ENCODE measurements at regions not wholly inside any gene's neighbourhood (a gene's known extent, or its start where the extent isn't known, plus 50 kb on each side); places are given as distances from the start of the nearest gene placed in this dataset. TPM values are rescaled to one million over a fixed set of nuclear protein-coding genes. Genes with fewer than 3 reads are reported as not detected.

- CTCF ChIA-PET: interaction anchor here (0.9 to 2.8 kb wide), 6 partner anchors 14 to 945 kb away, joined by 3 to 17 read pairs (median 4); no protein-coding TSS in a partner anchor
- Histone ChIP-seq H3K9me3 (ENCODE audit: control insufficient read depth, insufficient read depth, low read length) (peaks cover 3% of the 10 kb centered on the region; the same call in 1 of the 2 replicates), H3K27ac (ENCODE audit: low read depth, low read length) (no peak overlapping the region), H3K4me3 (ENCODE audit: low read depth, low read length) (no peak overlapping the region), H3K27me3 (ENCODE audit: control insufficient read depth, insufficient read depth, low read length) (no peaks in the 10 kb centered on the region)
- no peak for TF ChIP-seq CTCF (IDR thresholded peaks at IDR 0.05; ENCODE audit: low read depth, low read length)
- POLR2A ChIA-PET: interaction anchor here (0.6 to 0.7 kb wide), 3 partner anchors 43 to 423 kb away, joined by 4 to 6 read pairs (median 5); no protein-coding TSS in a partner anchor
- peak; percentile 29 for DNase-seq (ENCODE audit: low read depth, low spot score)
Measured at GRCh38 chr9:14372437-14373335, 58.7 kb upstream of the NFIB start.

GRCh38 chr9:14369011-14369410, 55.1 kb upstream of the NFIB start:
- POLR2A ChIA-PET: no interaction called here
- no peak overlapping the region for H3K4me3 ChIP-seq (ENCODE audit: low read depth, low read length)
- CTCF ChIA-PET: interaction anchor here (0.8 to 3.4 kb wide), 2 partner anchors 16 to 940 kb away, joined by 4 to 12 read pairs; no protein-coding TSS in a partner anchor
- no peak for TF ChIP-seq CTCF (IDR thresholded peaks at IDR 0.05; ENCODE audit: low read depth, low read length)
- no peaks in the 10 kb centered on the region for H3K9me3 ChIP-seq (ENCODE audit: control insufficient read depth, insufficient read depth, low read length)
- no peak overlapping the region for H3K27ac ChIP-seq (ENCODE audit: low read depth, low read length)
- no peaks in the 10 kb centered on the region for H3K27me3 ChIP-seq (ENCODE audit: control insufficient read depth, insufficient read depth, low read length)
- DNase-seq (ENCODE audit: low read depth, low spot score): no peak

GRCh38 chr9:14366076-14366475, 52.1 kb upstream of the NFIB start:
- ChIA-PET CTCF (interaction anchor here (1.3 kb wide), 1 partner anchor 63 kb away, joined by 3 read pairs; no protein-coding TSS in a partner anchor), POLR2A (no interaction called here)
- H3K27me3 ChIP-seq (ENCODE audit: control insufficient read depth, insufficient read depth, low read length): no peaks in the 10 kb centered on the region
- no peak for TF ChIP-seq CTCF (IDR thresholded peaks at IDR 0.05; ENCODE audit: low read depth, low read length)
- peak; percentile 82 for DNase-seq (ENCODE audit: low read depth, low spot score)
- no peak overlapping the region for H3K27ac ChIP-seq (ENCODE audit: low read depth, low read length)
- no peaks in the 10 kb centered on the region for H3K9me3 ChIP-seq (ENCODE audit: control insufficient read depth, insufficient read depth, low read length)
- no peak overlapping the region for H3K4me3 ChIP-seq (ENCODE audit: low read depth, low read length)

- TF ChIP-seq CTCF (IDR thresholded peaks at IDR 0.05; ENCODE audit: low read depth, low read length): no peak
- Histone ChIP-seq H3K27me3 (ENCODE audit: control insufficient read depth, insufficient read depth, low read length) (no peaks in the 10 kb centered on the region), H3K27ac (ENCODE audit: low read depth, low read length) (no peak overlapping the region), H3K9me3 (ENCODE audit: control insufficient read depth, insufficient read depth, low read length) (no peaks in the 10 kb centered on the region), H3K4me3 (ENCODE audit: low read depth, low read length) (no peak overlapping the region)
- CTCF ChIA-PET: interaction anchor here (1.3 kb wide), 1 partner anchor 64 kb away, joined by 3 read pairs; no protein-coding TSS in a partner anchor
- POLR2A ChIA-PET: no interaction called here
- peak; percentile 4 for DNase-seq (ENCODE audit: low read depth, low spot score)
Measured at GRCh38 chr9:14365670-14366069, 51.7 kb upstream of the NFIB start.

Small RNA genes lying in the stretch of these regions (small RNA-seq; reads per million reads assigned to genes)
- not detected for gene AL159169.1 (ENCODE audit: insufficient read length, low read depth)
